Transverse colon (tissue), 1 donor: ENCODE measurements at regions not wholly inside any gene's neighbourhood (a gene's known extent, or its start where the extent isn't known, plus 50 kb on each side); places are given as distances from the start of the nearest gene placed in this dataset.

Source experiments
- EP300 ChIP-seq: sonication (generic); formaldehyde crosslinking; IDR thresholded peaks from one replicate; pipeline ENCODE4 v1.6.1; 2017; ENCODE audit warnings: antibody characterized with exemption, low read depth
- POLR2A ChIP-seq: fragments of 450-650 bp; IDR thresholded peaks from one replicate; pipeline ENCODE4 v1.6.1; 2016; ENCODE audit warnings: antibody characterized with exemption, mild to moderate bottlenecking, moderate library complexity

DNA sequence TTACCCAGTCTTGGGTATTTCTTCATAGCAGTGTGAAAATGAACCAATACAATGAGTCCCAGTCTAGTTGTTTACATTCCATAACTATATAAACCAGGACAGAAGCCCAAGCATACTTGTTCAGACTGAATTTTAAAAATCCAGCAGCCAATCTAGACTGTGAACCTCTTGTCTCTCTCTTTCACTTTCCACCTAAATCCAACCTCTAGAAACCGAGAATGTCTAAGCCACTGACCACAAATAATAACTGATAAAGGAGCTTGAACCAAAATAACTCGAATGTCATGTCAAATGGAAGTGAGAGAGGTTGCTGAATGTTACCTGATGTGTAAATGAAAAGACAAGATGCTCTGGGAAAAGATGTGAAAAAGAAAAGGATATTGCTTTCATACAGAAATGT is 544.7 kb downstream of the NLGN4X start:
- TF ChIP-seq POLR2A (no peak), EP300 (no peak)
